NCI-H1694 treated with DMSO at 0.1 percent for 48 hours (cell line): ENCODE measurements at regions not wholly inside any gene's neighbourhood (a gene's known extent, or its start where the extent isn't known, plus 50 kb on each side); places are given as distances from the start of the nearest gene placed in this dataset.

Source experiments
- DNase-seq: peaks from one replicate; lab custom pipeline; 2025; lab: John Stamatoyannopoulos, UW

DNA sequence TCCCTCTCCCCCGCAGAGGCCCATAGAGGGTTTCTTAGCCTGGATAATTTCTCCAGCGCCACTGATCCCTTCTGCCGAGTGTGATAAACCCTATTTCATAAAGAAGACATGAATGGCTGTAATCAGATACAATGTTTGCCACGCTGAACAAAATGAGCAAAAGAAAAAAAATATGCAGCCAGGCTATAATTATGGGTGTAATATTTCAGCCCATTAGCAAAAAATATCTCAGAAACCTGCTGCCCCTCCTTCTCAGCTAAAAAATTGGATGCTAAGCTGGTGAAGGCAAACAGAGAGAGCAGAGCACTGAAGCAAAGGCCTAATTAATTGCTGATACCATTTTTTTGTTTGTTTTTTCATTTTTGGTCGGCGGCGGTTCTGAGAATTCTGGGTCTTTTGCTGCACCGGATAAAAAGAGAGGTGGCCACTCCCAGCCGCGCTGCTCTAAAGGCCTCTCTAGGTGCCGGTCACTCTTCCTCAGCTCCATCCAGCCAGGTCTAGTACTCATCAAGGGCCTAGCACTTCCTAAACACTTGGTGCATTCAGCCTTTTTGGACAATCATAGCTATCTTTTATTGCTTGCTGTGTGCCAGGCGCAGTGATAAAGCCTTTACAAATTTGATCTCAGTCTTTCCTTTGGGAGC lies 128.7 kb upstream of the TLE3 start:
- no peak for DNase-seq

DNA sequence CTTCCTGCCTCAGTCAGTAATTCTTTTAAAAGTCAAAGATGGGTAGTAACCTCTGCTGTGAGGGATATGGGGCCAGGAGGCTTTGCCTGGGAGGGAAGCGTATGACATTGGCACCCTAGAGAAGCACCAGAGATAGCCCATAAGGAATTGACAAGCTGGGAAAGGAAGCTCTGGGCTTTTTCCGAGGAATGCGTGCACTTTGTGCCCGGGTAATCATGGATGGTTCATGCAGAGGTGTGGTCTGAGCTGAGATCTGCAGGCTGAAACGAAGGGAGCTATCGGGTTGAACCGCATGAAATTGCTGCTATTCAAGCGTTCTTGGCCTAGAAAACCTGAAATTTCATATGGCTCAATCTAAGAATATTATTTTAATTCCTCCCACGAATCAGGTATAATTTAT lies 127.7 kb upstream of the TLE3 start:
- DNase-seq = no peak

GRCh38 chr15:70222606-70223005 lies 124.9 kb upstream of the TLE3 start:
- no peak for DNase-seq

DNA sequence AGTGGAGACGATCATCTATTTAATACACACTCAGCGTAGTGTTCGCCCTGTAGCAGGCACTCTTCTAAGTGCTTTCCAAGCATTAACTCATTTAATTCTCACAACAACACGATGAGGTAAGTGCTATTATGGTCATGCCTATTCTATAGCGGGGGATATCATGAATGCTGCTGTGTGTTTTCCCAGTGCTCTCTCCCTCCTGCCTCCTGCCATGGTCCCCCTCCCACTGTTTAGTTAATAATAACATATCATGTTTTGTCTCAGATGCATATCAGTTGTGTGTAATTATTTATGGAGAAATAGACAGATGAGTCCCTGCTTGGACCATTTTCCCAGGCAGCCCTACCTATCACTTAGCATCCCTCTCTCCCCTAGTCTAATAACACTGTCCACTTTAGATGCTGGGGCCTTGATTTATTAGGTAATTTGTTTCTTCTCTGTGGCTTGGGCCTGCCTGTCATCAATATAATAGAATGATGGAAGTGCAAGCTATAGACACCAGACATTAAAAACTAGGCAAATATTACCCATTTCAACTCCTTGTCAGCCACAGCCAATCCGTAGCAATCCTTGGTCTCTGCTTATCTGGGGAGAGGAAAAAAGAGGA lies 122.9 kb upstream of the TLE3 start:
- no peak for DNase-seq

GRCh38 chr15:70219966-70220365 lies 122.2 kb upstream of the TLE3 start:
- no peak for DNase-seq

GRCh38 chr15:70219256-70219895 lies 121.7 kb upstream of the TLE3 start:
- DNase-seq = no peak

GRCh38 chr15:70217226-70218160 lies 119.8 kb upstream of the TLE3 start:
- DNase-seq = no peak

DNA sequence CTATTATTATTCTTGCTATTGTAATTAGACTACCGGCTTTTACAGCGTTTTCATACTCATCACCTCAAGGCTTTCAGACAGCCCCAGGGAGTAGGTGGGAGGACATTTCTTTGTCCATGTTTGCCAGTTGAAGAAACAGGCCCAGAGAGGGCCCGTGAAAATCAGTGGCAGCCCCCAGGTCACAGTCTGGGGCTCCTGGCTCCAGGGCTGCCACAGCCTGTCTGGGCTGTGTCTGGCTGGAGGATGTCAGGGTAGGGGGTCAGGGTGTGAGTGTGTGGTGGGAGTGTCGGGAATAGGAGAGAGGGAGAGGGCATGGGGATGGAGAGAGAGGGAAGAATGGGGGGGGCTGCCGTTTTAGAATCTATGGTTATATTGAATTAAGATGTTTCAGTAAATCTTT lies 118.2 kb upstream of the TLE3 start:
- no peak for DNase-seq

DNA sequence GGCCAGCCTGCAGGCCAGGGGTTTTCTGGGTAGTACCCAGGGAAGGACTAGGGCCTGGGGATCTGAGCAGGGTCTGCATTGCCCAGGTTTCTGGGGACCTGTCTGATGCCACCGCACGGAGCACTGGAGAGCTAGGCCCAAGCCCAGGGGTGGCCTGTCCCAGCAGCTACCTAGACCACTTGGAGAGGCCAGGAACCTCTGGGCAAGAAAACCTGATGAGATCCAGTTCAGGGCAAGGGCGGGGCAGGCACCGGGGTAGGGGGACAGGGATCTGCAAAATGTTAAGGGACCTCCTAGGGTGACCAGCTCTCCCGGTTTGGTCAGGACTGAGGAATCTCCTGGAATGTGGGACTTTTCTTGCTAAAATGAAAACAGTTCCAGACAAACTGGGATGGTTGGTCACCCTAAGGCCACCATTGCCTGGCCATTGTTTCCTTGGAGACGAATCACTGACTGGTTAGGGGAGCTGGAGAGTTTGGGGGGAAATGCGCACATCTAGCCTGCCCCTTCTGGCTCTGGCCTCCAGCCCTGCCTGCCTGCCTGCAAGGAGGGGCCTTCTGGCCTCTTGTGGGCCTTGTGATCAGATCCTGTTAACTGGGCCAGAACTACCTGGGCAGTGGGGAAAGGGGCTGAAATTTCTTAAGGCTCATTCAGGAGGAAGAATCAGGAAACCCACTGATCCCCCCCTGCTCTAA lies 117.4 kb upstream of the TLE3 start:
- DNase-seq = no peak

GRCh38 chr15:70214276-70214675 lies 116.6 kb upstream of the TLE3 start:
- DNase-seq = no peak

DNA sequence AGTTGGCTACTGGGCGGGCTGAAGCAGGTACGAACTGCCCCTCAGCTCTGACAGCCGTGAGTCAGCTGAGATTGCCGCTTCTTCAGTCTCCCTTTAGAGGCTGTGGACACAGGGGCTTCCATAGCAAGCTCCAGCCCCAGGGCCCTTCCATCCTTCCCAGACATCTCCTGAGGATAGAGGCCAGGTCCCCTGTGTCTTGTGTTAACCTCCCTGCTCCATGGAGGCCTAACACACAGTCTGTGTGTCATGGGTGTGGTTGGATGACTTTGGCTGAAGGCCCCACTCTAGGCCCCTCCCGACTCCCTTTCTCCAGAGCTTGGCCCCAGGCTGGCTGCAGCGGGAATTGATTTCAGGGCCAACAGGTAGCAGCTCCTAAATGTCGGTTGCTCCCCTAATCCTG lies 116.1 kb upstream of the TLE3 start:
- DNase-seq = no peak

- no peak for DNase-seq
Observed at GRCh38 chr15:70212963-70213315, 115.2 kb upstream of the TLE3 start.

DNA sequence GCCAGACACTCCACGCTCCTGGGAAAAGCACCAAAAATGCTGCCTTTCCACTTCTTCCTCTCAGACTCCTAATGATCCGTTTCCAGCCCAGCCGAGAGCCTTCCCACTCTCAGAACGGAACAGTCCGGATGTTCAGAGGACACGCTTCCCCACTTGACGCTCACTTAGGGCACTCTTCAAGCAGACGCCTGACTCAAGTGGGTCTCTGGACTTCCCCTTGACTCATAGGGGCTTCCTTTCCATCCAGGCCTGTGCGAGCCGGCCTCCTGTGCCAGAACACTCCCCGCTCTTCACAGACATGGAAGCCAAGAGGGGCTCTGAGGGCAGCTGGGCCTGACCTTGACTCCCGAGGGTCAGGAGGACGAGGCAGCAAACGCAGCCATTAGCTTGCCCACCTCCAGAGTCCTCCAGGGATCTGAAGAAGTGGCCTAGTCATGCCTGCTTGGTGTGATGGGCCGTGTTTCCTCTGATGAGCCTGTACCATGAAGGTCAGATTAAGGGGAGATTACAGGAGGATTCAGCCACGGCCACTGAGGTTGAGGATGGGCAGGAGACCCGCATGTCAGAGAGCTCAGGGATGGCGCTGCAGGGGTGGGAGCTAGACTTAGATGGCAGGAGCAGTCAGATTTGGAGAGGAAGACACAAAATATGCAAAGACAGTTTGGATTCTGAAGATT lies 114.7 kb upstream of the TLE3 start:
- DNase-seq = no peak

- no peak for DNase-seq
Observed at GRCh38 chr15:70210528-70210927, 112.8 kb upstream of the TLE3 start.

DNA sequence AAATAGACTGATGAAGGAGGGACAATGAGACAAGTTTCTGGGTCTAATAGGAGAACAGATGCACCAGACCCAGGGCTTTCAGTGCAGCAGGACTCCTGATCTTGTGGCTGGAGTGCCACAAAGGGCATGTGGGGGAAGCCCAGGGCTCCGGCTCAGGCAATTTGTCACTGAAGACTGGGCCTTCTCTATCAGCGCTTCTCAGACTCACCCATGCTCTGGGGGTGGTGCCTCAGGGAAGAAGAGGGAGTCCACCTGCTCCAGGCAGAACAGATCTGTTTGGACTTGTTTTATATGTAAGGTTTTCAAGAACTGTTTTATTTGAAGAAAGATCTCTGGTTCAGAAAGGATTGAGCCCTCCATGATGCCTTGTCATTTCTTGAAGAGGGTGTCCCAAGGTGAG lies 112.4 kb upstream of the TLE3 start:
- DNase-seq = no peak

DNA sequence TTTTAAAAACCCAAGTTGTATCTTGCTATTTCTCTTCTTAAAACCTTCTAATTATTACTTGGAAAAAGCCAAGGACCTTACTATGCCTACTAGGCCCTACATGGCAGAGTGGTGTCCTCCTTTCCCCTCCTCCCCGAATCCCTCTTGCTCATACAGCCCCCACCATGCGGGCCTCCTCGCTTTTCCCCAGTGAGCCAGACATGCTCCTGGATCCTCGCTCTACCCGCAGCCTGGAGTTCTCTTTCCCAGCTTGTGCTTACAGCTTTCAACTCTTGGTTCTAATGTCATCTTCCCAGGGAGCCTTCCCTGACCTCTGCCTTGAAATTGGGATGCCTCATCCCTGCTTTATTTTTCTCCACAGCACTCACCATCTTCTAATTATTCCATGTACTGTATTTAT lies 111.8 kb upstream of the TLE3 start:
- no peak for DNase-seq

DNA sequence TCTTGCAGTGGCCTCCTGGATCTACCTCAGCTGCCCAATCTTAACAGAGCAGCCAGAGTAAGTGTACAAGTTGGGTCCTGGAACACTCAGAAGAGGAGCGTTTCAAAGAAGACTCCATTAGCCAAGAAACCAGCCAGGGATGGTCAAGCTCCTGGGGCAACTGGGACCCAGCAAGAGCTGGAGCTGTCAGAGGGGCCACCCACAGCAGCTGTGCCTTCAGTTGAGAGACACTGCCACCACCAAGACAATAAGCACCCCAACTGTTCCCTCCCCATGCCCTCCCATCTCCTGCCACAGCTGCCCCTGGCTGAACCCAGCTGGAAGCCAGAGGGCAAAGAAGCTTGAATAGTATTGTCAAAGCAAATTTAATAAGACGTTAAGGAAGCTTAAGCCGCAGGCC lies 110.6 kb upstream of the TLE3 start:
- no peak for DNase-seq

- DNase-seq = no peak
Observed at GRCh38 chr15:70206668-70207067, 109.0 kb upstream of the TLE3 start.

DNA sequence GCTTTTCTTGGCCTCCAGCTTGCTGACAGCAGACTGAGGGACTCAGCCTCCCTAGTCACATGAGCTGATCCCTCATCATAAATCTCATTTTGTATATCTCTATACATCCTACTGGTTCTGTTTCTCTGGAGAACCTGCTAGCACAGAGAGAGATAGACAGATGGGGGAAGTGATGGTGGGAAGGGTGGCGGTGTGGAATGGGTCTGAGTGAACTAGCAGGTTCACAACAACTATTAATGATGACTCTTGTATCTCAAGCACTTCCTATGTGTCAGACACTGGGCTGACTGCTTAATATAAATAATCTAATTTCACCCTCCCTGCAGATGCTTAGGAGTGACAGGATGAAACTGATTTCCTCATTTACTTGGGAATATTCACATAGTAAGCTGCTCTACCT lies 106.9 kb upstream of the TLE3 start:
- no peak for DNase-seq

DNA sequence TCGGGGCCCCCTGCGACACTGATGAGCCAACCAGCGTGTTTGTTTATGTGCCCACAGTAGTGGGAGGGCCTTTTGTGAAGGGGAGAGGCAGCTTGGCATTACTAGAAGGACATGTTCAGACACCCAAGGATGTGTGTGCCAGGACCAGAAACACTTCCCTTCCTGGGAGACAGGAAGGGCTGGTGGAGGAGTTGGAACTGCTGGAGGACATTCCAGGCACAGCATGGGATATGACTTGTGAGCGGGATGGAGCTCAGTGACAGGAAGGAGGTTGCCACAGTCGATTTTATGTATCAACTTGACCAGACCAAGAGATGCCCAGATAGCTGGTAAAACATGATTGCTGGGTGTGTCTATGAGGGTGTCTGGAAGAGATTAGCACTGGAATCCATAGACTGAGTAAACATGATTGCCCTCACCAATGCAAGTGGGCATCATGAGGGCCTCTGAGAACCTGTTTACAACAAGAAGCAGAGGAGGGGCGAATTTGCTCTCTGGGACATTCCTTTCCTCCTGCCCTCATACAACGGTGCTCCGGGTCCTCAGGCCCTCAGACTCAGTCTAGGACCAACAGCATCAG lies 106.4 kb upstream of the TLE3 start:
- no peak for DNase-seq

- DNase-seq = no peak
Observed at GRCh38 chr15:70202756-70203155, 105.0 kb upstream of the TLE3 start.
